ENCODE measurements at regions not wholly inside any gene's neighbourhood (a gene's known extent, or its start where the extent isn't known, plus 50 kb on each side); places are given as distances from the start of the nearest gene placed in this dataset.

DNA sequence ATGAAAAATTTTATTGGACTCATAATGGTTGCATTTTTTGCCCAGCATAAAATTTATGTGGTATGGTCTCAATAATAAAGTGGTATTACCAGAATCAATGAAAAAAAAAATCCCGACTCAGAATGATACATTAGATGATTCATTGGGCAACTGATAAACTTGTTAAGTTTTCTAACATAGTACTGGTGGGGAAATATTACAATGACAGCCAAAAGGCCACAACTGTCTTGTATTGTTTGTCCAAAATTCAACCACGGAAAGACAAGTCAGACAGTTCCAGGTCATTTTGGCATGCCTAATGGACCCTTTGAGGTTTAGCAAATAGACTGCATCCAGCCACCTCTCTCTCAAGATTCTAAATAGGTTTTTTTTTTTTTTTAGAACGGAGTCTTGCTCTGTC lies 70.5 kb upstream of the TRIM9 start:
- TF ChIP-seq POLR2A (IDR thresholded peaks at IDR 0.05; ENCODE audit: extremely low read depth, insufficient read length): no peak
- TF ChIP-seq, protein P1, sequence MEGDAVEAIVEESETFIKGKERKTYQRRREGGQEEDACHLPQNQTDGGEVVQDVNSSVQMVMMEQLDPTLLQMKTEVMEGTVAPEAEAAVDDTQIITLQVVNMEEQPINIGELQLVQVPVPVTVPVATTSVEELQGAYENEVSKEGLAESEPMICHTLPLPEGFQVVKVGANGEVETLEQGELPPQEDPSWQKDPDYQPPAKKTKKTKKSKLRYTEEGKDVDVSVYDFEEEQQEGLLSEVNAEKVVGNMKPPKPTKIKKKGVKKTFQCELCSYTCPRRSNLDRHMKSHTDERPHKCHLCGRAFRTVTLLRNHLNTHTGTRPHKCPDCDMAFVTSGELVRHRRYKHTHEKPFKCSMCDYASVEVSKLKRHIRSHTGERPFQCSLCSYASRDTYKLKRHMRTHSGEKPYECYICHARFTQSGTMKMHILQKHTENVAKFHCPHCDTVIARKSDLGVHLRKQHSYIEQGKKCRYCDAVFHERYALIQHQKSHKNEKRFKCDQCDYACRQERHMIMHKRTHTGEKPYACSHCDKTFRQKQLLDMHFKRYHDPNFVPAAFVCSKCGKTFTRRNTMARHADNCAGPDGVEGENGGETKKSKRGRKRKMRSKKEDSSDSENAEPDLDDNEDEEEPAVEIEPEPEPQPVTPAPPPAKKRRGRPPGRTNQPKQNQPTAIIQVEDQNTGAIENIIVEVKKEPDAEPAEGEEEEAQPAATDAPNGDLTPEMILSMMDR (IDR thresholded peaks at IDR 0.05; ENCODE audit: low read depth, low read length): no peak
- TF ChIP-seq, protein P2, sequence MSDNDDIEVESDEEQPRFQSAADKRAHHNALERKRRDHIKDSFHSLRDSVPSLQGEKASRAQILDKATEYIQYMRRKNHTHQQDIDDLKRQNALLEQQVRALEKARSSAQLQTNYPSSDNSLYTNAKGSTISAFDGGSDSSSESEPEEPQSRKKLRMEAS (IDR thresholded peaks at IDR 0.05; ENCODE audit: low read depth, low read length): no peak
